ENCODE measurements at regions not wholly inside any gene's neighbourhood (a gene's known extent, or its start where the extent isn't known, plus 50 kb on each side); places are given as distances from the start of the nearest gene placed in this dataset.

- DNase-seq: no peak
Measured at GRCh38 chr12:111220363-111220762, 148.5 kb downstream of the PHETA1 start.

DNA sequence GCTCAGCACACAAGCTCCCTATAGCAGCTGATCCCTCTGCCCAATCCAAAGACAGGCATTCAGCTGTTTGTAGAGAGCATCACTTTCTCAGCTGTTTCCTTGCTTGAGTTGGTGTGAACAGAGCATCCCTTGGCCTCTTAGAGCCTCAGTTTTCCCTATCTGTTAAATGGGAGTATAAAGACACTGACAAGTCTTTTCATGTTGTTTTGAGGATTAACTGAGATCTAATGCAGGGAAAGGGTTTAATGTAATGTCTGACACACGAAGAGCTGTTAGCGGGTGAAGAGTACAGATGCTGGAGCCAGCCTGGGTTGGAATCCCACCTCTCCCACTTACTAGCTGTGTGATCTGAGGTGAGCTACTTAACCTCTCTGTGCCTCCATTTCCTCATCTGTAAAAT, 149.5 kb downstream of the PHETA1 start:
- no peak for DNase-seq

GRCh38 chr12:111218499-111218898, 150.4 kb downstream of the PHETA1 start:
- no peak for DNase-seq

DNA sequence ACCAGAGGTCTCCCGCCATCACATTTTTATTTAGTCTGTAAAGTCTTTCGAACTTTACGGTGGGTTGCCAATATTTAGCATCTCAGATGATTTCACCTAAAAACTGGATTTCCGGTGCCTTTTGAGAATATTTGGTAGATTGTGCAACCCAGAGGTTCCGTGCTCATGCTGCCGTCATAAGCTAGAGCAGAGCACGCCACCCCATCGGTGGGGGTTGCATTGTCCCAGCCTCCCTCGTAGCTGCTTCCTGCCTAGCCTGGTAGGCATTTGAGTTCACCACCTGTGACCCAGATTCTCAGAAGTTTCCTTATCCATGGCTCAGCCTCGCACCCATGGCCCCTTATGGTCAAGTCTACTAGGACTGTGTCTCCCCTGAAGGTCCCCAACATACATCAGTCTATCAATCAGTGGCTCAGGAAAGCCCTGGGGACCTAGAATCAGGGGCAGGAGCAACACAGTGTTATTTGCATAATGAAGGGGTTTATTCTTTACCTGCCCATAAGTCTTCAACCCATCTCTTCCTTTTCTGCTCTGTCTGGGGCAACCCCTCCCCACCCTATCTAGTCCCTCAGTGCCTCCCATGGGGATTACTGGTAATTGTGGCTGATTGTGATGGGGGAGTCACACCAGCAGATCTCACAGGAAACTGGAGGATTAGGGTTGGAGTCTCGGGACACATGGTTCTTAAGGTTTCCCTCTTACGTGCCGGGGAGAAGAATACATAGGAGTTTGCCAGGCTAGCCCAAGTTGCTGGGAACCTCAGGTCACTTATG, 152.3 kb downstream of the PHETA1 start:
- no peak for DNase-seq

DNA sequence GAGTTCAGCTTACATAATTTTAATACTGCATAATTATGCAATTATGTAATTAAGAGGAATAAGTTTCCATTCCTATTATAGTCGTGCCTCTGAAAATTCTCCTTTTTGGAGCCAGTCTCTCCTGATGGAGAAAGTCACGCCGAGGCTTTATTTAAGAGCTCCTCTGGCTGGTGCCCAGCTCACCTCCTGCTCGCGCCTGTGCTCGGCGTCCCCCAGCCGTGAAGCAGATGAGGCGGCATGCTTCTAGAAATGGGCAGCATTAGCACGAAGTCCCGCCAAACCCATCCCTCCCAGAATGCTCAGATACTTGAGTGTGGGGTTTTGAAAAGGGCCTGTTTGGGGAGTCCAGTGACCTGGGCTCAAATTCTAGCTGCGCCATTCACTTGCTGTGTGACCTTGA, 153.0 kb downstream of the PHETA1 start:
- DNase-seq: no peak

GRCh38 chr12:111214401-111214800, 154.5 kb downstream of the PHETA1 start:
- DNase-seq: no peak

DNA sequence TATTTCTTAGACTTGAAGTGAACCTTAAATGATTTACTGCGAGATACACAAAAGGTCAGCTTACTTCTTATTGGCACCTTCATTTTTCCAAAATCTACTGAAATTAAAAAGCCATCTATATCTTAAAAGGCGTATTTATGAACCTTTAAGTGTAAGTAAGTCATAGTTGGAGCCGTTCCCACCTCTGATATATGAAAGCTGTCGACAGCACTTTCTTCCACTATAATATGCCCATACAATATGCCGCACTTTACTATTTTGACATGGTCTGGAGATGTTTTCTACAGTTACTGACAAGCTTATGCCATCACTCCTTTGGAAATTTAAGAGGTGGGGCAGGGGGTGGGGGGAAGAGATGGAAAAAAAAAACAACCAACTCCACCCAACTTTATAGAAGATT, 155.3 kb downstream of the PHETA1 start:
- DNase-seq: no peak

GRCh38 chr12:111212814-111213456, 156.0 kb downstream of the PHETA1 start:
- DNase-seq: no peak

DNA sequence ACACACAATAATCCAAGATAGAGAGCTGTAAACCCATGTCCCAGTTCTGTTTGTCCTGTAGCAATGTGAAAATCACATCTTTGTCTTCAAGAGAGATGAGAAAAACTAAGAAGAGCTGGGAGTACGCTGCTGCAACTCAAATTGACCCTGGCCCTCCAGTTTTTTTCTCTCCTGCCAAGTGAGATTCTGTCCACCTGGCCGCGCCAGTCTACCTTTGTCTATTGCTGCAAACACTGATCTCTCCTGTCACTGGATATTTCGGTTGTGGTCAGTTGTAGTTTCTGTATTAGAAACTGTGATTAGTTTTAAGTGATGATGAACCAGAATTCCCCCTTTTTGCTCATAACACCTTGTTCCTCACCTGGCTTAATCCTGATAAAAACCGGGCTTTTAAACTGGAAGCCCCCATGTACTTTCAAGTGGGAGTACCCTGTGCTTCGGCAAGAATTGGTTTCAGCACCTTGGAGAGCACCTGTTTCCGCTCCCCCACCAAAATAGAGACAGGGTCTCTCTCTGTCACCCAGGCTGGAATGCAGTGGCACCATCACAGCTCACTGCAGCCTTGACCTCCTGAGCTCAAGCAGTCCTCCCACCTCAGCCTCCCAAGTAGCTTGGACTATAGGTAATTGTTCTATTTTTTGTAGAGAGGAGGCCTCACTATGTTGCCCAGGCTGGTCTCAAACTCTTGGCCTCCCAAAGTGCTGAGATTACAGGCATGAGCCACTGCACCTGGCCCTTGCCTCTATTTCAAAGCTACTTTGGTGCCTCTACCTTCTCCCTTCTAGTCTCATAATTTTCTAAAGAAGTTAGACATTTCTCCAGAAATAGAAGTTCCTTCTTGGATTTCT, 156.8 kb downstream of the PHETA1 start:
- DNase-seq: no peak

DNA sequence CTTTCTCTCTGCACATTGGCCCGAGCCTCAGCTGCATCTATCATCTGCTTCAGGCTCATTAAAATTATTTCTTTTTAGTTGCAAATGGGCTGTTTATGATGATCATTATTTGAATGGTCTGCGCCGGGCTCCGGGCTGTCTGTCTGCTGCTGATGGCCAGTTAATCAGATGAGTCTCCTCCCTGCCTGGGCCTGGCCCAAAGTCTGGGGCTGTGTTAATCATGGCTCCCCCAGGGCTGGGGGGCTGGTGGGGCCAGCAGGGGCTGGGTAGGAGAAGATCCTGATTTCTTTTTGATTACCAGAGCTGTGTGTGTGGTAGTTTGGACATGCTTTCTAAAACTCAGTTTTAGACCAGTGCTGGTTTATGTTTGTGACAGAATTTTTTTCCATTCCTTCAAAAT, 159.1 kb downstream of the PHETA1 start:
- no peak for DNase-seq

- DNase-seq: no peak
Measured at GRCh38 chr12:111207761-111208160, 161.1 kb downstream of the PHETA1 start.

DNA sequence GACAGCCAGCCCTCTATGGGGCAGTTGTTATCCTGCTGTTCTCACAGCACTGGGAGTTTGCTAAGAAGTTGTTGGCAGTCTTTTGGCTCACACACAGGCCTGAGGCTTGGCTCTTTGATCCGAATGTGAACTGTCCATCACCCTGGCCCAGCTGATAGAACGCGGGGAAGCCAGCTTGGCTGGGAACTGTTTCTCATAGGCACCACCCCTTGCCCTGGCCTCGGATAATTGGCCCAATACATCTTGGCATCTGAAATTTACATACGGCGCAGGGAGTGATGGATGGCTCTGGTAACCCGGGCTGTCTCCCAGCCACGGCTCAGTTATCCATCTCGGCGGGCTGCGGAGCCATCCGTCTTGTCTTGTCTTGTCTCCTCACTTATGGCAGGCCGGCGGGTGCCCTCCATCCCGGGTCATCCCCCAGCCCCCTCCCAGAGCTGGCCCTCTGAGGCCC, 164.1 kb downstream of the PHETA1 start:
- no peak for DNase-seq

DNA sequence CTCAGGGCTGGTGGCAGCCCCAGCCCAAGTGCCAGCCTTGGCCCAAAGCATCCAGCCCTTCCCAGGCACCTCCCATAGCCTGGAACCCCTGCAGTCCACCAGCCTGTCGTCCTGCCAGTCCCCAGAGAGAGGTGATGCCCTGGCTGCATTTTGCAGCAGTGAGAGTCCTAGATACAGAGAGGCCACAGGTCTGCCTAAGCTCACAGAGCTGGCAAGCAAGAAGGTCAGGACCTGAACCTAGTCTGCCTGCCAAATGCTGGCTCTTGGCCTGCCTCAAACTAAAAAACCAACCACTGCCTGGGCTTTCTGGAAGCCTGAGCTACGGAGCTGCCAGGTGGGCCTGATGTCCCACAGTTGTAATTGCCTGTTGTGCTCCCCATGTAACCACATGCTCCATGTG, 164.9 kb downstream of the PHETA1 start:
- no peak for DNase-seq

- no peak for DNase-seq
Measured at GRCh38 chr12:111203446-111203845, 165.4 kb downstream of the PHETA1 start.

DNA sequence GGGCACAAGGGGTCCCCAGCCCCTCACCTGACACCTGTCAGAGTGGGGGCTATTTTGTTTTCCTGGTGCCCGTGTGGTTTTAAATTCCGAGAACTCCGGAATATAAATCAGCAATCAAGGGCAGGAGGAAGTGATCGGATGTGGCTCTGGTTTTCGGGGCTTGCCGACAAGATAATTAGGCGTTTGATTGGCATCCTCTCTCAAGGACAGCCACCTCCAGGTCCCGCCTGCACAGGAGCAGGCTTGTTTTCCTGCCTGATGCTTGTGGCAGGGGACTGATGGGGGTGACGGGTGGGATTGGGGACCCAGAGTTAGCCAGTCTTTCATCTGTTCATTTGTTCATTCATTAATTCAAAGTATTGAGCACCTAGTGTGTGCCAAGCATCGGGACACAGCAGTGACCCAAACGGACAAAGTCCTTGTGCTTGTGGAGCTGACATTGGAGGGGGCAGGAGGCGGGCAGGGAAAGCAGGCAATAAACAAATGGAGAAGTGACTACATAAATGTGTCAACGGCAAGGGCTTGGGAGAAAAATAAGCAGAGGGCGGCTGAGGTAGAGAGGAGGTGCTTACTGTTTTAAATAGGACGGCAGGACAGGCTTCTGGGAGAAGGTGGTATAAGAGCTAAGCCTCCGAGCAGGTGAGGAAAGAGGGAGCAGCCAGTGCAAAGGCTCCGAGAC, 166.5 kb downstream of the PHETA1 start:
- no peak for DNase-seq

DNA sequence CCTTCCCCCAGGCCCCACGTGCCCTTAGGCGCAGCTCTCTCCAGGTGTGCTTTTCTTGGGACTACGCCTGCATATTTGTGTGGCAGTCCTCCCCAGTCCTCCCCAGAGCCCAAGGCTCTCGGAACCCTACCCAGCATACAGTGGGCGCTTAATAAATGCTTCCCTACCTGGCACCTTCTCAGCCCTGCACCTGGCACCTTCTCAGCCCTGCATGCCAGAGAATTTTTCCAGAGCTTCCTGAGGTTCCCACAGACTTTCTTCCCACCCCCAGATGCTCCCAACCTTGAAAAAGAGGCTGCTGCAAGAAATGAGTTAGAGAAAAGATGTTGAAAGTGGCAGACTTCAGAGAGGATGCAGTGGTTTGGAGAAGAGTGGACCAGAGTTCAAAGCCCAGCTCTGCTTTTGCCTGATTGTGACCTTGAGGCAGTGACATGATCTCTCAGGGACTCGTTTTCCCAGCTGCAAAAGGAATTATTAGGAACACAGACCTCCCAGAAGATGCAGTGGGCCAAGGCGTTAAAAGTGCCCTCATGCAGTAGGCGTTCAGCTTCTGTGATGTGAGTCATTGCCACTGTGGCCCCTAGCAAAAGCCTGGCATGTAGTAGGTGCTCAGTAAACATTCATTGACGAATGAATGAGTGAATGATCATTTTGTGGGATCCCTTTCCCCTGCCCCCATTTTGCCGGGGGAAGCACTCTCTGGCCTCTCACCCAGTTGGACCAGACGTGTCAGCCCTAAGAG, 167.2 kb downstream of the PHETA1 start:
- no peak for DNase-seq

DNA sequence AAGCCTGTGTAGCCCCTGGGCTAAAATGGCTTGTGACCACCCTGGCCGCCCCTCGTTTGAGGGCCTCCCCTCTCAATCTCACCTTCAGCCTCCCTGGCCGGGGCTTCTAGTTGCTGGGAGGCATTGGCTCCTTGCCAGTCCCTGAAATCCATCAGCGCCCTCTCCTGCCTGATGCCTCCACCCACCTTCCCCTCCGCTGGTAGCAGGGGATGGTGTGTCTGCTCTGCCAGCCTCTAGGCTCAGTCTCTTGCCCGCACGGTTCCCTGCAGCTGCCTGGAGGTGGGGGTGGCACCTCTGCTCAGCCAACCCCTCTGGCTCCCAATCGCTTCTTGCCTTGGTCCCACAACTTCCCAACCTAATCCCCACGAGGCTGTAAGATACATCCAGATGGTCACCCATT, 167.9 kb downstream of the PHETA1 start:
- no peak for DNase-seq

DNA sequence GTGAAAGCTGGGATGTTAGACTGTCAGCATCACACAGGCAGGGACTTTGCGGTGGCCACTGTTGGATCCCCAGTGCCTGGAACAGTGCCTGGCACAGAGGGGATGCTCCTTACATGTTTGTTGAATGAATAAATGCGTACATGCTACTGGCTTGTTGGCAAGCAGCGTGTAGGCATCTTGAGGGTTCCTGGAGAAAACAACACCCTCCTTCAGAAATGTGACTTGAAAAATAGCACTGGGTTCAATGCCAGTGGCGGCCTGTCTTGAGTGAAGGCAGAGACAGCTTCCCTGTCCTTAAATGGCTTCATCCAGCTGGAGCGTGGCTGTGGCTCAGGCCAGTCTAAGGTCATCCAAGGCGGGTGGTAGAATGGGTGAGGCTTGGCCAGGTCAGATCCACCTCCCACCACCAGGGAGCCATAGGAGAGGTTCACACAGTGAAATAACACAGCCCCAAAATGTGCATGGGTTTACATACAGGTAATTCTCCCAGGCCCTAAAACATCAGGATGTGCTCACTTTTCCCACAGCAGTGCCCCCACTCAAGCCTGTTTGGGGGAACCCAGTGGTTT, 171.4 kb downstream of the PHETA1 start:
- no peak for DNase-seq

GRCh38 chr12:111196532-111196931, 172.4 kb downstream of the PHETA1 start:
- no peak for DNase-seq

DNA sequence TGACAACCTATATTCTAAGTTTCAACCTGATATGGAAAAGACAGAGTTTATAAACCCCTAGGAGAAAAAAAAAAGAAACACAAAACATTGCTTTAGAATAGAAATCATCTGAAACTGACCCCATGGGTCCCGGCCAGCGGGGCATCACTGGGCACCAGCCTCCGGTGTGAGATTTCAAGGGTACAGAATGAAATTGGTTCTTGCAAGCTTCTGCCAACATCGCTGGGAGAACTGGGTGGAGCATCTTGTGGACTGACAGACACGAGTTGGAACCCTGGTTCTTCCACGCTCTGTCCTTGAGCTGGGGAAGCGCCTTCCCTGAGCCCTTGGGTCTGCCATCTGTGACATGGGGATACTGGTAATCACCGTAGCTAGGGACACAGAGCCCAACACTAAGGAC, 173.6 kb downstream of the PHETA1 start:
- no peak for DNase-seq

DNA sequence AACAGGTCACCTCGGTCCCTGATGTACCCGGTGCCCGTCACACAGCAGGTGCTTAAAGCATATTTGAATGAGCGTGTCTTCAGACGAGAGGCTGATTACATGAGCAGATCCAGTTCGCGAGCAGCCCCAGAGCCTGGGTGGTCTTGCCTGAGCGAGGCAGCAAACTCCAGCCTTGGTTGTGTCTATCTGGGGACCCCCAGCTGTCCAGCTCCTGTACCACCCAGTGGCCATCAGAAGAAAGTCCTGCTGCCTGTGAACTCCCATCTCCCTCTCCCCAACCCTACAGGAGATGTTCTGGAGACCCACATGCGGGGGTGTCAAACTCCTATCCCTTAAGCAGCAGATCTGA, 174.2 kb downstream of the PHETA1 start:
- no peak for DNase-seq
